HEK293 (cell line): ENCODE measurements at regions not wholly inside any gene's neighbourhood (a gene's known extent, or its start where the extent isn't known, plus 50 kb on each side); places are given as distances from the start of the nearest gene placed in this dataset.

ENCODE experiments used
- CTCF ChIA-PET: fragments of 350-600 bp; formaldehyde crosslinking; extraction: SDS; loops from one replicate; lab custom pipeline; 2021; ENCODE audit warnings: antibody characterized with exemption; lab: Yijun Ruan, JAX
- POLR2A ChIA-PET: fragments of 300-600 bp; formaldehyde crosslinking; extraction: SDS; loops from one replicate; lab custom pipeline; 2020; ENCODE audit warnings: antibody characterized with exemption, inconsistent platforms; lab: Yijun Ruan, JAX
- H3K27ac ChIP-seq: fragments of 200-500 bp; sonication (Bioruptor generic); 2 replicates; pipeline ENCODE4 v1.5.1; 2014; ENCODE audit warnings: low read depth, low read length, control low read depth, inconsistent platforms; ENCODE audit errors: extremely low read depth
- H3K36me3 ChIP-seq, 2 experiments: fragments of 200-500 bp in 1 of 2; sonication (Bioruptor generic) in 1 of 2; 1 replicate in 1 of 2; 2 replicates in 1 of 2; pipeline ENCODE4 v1.5.1; 2014 to 2017; ENCODE audit warnings: inconsistent platforms in 2 of 2, low read length in 2 of 2; ENCODE audit not compliant: control insufficient read depth in 2 of 2, insufficient read depth in 1 of 2
- H3K4me1 ChIP-seq: fragments of 200-500 bp; sonication (Bioruptor generic); 2 replicates; pipeline ENCODE4 v1.5.1; 2014; ENCODE audit warnings: mild to moderate bottlenecking, low read length, inconsistent platforms; ENCODE audit not compliant: control insufficient read depth, insufficient read depth
- H3K4me3 ChIP-seq: 2 replicates; pipeline ENCODE4 v1.5.1; 2011; ENCODE audit warnings: low read depth, mild to moderate bottlenecking, control low read depth, low read length, moderate library complexity
- H3K9me3 ChIP-seq: fragments of 200-500 bp; sonication (Bioruptor generic); 2 replicates; pipeline ENCODE4 v1.5.1; 2014; ENCODE audit warnings: low read depth, low read length, inconsistent platforms; ENCODE audit not compliant: control insufficient read depth, insufficient read depth
- CTCF ChIP-seq: fragments of 450-650 bp; formaldehyde crosslinking; IDR thresholded peaks from 2 replicates; pipeline ENCODE4 v1.5.1; 2016; ENCODE audit warnings: missing biosample characterization, missing genetic modification characterization
- EGR2 ChIP-seq: fragments of 450-650 bp; formaldehyde crosslinking; IDR thresholded peaks from 2 replicates; pipeline ENCODE4 v1.5.1; 2016; ENCODE audit warnings: low read depth, missing biosample characterization, missing genetic modification characterization
- GLI4 ChIP-seq: fragments of 450-650 bp; formaldehyde crosslinking; IDR thresholded peaks from 2 replicates; pipeline ENCODE4 v1.5.1; 2016; ENCODE audit warnings: missing biosample characterization, missing genetic modification characterization
- REPIN1 ChIP-seq: fragments of 450-650 bp; formaldehyde crosslinking; IDR thresholded peaks from 2 replicates; pipeline ENCODE4 v1.5.1; 2017; ENCODE audit warnings: missing biosample characterization, missing genetic modification characterization, low read depth
- REST ChIP-seq: fragments of 450-650 bp; formaldehyde crosslinking; IDR thresholded peaks from 2 replicates; pipeline ENCODE4 v1.5.1; 2016; ENCODE audit warnings: missing biosample characterization, missing genetic modification characterization
- SP2 ChIP-seq: fragments of 450-650 bp; formaldehyde crosslinking; IDR thresholded peaks from 2 replicates; pipeline ENCODE4 v1.5.1; 2016; ENCODE audit warnings: missing biosample characterization, missing genetic modification characterization
- YY2 ChIP-seq: fragments of 450-650 bp; formaldehyde crosslinking; IDR thresholded peaks from 2 replicates; pipeline ENCODE4 v1.5.1; 2016; ENCODE audit warnings: missing biosample characterization, missing genetic modification characterization
- ZNF132 ChIP-seq: fragments of 450-650 bp; formaldehyde crosslinking; IDR thresholded peaks from 2 replicates; pipeline ENCODE4 v1.5.1; 2017; ENCODE audit warnings: missing biosample characterization, missing genetic modification characterization, borderline replicate concordance
- ZNF155 ChIP-seq: fragments of 450-650 bp; formaldehyde crosslinking; IDR thresholded peaks from 2 replicates; pipeline ENCODE4 v1.5.1; 2016; ENCODE audit warnings: missing biosample characterization, missing genetic modification characterization
- ZNF157 ChIP-seq: fragments of 450-650 bp; formaldehyde crosslinking; IDR thresholded peaks from 2 replicates; pipeline ENCODE4 v1.5.1; 2016; ENCODE audit warnings: missing biosample characterization, missing genetic modification characterization
- ZNF239 ChIP-seq: fragments of 450-650 bp; formaldehyde crosslinking; IDR thresholded peaks from 2 replicates; pipeline ENCODE4 v1.5.1; 2016; ENCODE audit warnings: missing biosample characterization, missing genetic modification characterization
- ZNF335 ChIP-seq: fragments of 450-650 bp; formaldehyde crosslinking; conservative IDR thresholded peaks from 2 replicates; pipeline ENCODE4 v1.5.1; 2016; ENCODE audit warnings: missing biosample characterization, missing genetic modification characterization
- ZNF362 ChIP-seq: fragments of 450-650 bp; formaldehyde crosslinking; IDR thresholded peaks from 2 replicates; pipeline ENCODE4 v1.5.1; 2016; ENCODE audit warnings: missing biosample characterization, missing genetic modification characterization
- ZNF510 ChIP-seq: fragments of 450-650 bp; formaldehyde crosslinking; IDR thresholded peaks from 2 replicates; pipeline ENCODE4 v1.5.1; 2018; ENCODE audit warnings: mild to moderate bottlenecking, missing genetic modification characterization, missing biosample characterization; ENCODE audit not compliant: insufficient replicate concordance
- ZNF555 ChIP-seq: fragments of 450-650 bp; formaldehyde crosslinking; conservative IDR thresholded peaks from 2 replicates; pipeline ENCODE4 v1.5.1; 2017; ENCODE audit warnings: missing biosample characterization, mild to moderate bottlenecking, missing genetic modification characterization, inconsistent platforms
- ZNF654 ChIP-seq: fragments of 450-650 bp; formaldehyde crosslinking; IDR thresholded peaks from 2 replicates; pipeline ENCODE4 v1.5.1; 2016; ENCODE audit warnings: low read depth, missing biosample characterization, missing genetic modification characterization
- ZNF704 ChIP-seq: fragments of 450-650 bp; formaldehyde crosslinking; IDR thresholded peaks from 2 replicates; pipeline ENCODE4 v1.5.1; 2016; ENCODE audit warnings: missing biosample characterization, missing genetic modification characterization
- ZNF785 ChIP-seq: fragments of 450-650 bp; formaldehyde crosslinking; IDR thresholded peaks from 2 replicates; pipeline ENCODE4 v1.5.1; 2016; ENCODE audit warnings: missing biosample characterization, missing genetic modification characterization
- ZNF830 ChIP-seq: fragments of 450-650 bp; IDR thresholded peaks from 2 replicates; pipeline ENCODE4 v1.5.0; 2018; ENCODE audit warnings: missing biosample characterization, missing genetic modification characterization, low read depth, mild to moderate bottlenecking, moderate library complexity
- ZSCAN23 ChIP-seq: fragments of 450-650 bp; formaldehyde crosslinking; IDR thresholded peaks from 2 replicates; pipeline ENCODE4 v1.5.1; 2016; ENCODE audit warnings: missing biosample characterization, missing genetic modification characterization

GRCh38 chr13:111516712-111517640 lies 196.5 kb downstream of the TEX29 start:
- Histone ChIP-seq H3K4me3 (no peak overlapping the region), H3K9me3 (no peaks in the 10 kb centered on the region), H3K27ac (no peak overlapping the region), H3K36me3 (no peaks in the 10 kb centered on the region), H3K4me1 (no peaks in the 10 kb centered on the region)
- POLR2A ChIA-PET, result no interaction called here
- CTCF ChIA-PET, result no interaction called here
- TF ChIP-seq YY2 (tag by site-specific recombination) (no peak), CTCF (tag by site-specific recombination) (no peak), ZNF335 (tag by site-specific recombination) (no peak), ZNF362 (tag by site-specific recombination) (no peak), GLI4 (tag by site-specific recombination) (no peak), ZNF704 (tag by site-specific recombination) (no peak), ZNF510 (tag by site-specific recombination) (no peak), ZNF830 (tag by site-specific recombination) (no peak), REPIN1 (tag by site-specific recombination) (no peak), ZNF155 (no peak), ZNF785 (tag by site-specific recombination) (no peak), ZSCAN23 (tag by site-specific recombination) (no peak), ZNF157 (no peak), ZNF239 (no peak), REST (tag by site-specific recombination) (no peak), ZNF555 (no peak), EGR2 (tag by site-specific recombination) (no peak), ZNF132 (tag by site-specific recombination) (no peak), SP2 (no peak), ZNF654 (tag by site-specific recombination) (no peak)
